Anterior cingulate cortex (tissue), 58 donors: ENCODE measurements at regions not wholly inside any gene's neighbourhood (a gene's known extent, or its start where the extent isn't known, plus 50 kb on each side); places are given as distances from the start of the nearest gene placed in this dataset.
"Not testable (repeated sequence)": the region's sequence is repeated elsewhere in the genome, so short reads cannot be mapped to it uniquely, and the experiment has no call there.

Source experiments
- DNase-seq, 58 donors: peaks; one replicate each; lab custom pipeline; 2025; lab: John Stamatoyannopoulos, UW

- DNase-seq: peak in 1 of 58 donors; percentile 0
Measured at GRCh38 chr14:106094654-106095189, 568.3 kb downstream of the TMEM121 start.

- DNase-seq: no peak
Measured at GRCh38 chr14:106107703-106108102, 581.3 kb downstream of the TMEM121 start.

GRCh38 chr14:106109337-106109736, 583.0 kb downstream of the TMEM121 start:
- no peak for DNase-seq

DNA sequence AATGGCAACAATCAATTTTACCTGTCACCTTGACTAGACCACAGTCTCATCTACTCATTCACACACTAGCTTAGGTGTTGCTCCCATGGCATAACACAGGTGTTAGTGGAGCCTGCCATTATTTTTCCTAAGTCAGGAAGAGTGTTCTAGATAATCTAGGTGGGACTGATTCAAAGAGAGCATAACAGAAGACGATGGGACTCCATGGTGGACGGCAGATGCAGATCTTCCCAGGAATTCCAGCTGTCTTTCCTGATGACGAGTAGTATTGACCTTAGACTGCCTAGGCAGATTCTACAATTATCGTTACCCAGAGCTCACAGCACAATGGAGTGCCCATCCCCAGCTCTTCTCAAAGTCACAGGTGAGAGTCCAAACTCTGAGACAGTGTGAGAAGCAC, 589.0 kb downstream of the TMEM121 start:
- no peak for DNase-seq

DNA sequence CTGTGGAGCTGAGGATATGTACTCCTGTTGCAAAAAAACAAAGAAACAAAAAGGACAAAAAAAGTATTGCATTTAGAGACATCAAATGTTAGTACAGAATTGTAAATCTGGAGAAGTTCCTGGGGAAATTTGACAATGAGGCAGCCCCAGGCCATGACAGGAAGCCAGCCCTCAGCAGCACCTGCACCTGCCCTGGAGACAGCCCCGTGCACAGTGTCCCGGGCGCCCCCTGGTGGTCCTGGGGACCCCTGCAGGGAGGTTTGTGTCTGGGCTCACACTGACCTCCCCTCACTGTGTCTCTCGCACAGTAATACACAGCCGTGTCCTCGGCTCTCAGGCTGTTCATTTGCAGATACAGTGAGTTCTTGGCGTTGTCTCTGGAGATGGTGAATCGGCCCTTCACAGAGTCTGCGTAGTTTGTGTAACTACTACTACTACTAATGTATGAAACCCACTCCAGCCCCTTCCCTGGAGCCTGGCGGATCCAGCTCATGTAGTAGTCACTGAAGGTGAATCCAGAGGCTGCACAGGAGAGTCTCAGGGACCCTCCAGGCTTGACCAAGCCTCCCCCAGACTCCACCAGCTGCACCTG, 590.1 kb downstream of the TMEM121 start:
- DNase-seq: not testable (repeated sequence)

- no peak for DNase-seq
Measured at GRCh38 chr14:106120101-106120500, 593.7 kb downstream of the TMEM121 start.

DNA sequence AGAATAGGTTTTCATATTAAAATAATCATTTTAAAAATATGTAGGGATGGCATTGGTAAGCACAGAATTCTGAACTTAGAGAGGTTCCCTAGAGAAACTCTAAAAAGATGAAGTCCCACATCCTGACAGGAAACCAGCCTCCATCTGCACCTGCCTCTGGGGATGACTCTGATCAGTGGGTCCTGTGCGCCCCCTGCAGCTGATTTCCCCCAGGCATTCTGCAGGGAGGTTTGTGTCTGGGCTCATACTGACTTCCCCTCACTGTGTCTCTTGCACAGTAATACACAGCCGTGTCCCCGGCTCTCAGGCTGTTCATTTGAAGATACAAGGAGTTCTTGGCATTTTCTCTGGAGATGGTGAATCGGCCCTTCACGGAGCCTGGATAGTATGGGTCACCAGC, 602.9 kb downstream of the TMEM121 start:
- no peak for DNase-seq

GRCh38 chr14:106129904-106130661, 603.7 kb downstream of the TMEM121 start:
- not testable (repeated sequence) for DNase-seq

DNA sequence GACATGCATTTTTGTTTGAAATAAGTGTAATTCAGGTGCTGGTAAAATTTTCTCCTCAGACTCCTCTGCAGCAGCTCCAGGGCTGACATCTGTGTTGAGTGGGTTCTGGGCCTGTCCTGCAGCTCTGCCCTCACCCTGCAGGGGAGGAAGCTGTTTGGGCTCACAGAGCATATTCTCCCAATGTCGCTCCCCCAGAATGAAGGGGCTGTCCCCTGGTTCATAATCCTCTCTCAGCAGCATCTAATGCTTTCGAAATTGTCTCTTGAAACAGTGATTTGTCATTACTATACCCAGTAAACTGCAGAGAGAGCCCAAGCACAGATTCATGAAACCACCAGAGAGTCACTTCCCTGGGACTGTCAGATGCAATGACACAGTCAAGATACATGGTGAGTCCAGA, 606.7 kb downstream of the TMEM121 start:
- not testable (repeated sequence) for DNase-seq

DNA sequence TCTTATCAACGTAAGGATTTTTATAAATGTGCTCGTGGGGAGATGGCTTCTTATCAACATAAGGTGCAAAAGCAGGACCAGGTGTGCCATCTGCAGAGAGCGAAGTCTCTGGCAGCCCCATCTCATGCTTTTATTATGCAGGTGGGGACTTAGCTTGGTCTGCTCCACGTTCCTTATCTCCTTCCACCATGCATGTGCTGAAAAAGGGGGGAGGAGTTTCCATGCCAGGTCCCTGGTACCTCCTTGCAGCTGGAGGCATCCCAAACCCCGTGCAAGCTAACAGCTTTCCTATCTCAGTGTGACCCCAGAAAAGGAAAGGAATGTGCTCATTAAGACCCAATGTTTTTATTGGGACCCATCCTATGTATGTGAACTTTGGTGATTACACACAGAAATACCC, 608.5 kb downstream of the TMEM121 start:
- DNase-seq: no peak

DNA sequence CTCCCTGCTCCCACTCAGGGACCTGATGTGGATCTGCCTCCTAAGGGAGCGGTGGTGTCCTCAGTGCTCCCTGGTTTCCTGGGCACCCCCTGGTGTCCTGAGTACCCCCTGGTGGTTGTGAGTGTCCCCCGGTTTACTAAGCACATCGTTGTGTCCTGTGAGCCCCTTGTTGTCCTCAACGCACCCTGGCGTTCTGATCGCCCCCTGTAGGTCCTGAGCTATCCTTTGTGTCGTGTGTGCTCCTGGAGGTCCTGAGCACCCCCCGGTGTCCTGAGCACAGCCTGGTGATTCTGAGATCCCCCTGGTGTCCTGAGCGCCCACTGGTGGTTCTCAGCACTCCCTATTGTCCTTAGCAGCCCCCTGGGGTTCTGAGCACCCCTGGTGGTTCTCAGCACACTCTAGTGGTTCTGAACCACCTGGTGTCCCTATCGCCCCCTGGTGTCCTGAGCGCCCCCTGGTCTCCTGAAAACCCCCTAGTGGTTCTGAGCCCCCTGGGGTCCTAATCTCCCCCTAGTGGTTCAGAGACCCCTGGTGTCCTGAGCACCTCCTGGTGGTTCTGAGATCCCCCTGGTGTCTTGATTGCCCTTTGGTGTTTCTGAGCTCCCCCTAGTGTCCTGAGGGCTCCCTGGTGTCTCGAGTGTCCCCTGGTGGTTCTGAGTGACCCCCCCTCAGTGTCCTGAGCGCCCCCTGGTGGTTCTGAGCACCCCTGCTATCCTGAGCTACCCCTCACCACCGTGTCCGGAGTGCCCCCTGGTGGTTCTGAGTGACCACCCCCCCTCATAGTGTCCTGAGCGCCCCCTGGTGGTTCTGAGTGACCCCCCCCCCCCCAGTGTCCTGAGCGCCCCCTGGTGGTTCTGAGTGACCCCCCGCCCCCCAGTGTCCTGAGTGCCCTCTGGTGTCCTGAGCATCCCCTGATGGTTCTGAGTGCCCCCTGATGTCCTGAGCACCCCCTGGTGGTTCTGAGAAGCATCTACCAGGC, 615.1 kb downstream of the TMEM121 start:
- DNase-seq: no peak

GRCh38 chr14:106145731-106146130, 619.3 kb downstream of the TMEM121 start:
- not testable (repeated sequence) for DNase-seq

- peak in 35 of 58 donors; percentile 0 to 62 (median 18) for DNase-seq
Measured at GRCh38 chr14:106153362-106153955, 627.1 kb downstream of the TMEM121 start.

GRCh38 chr14:106163316-106163715, 636.9 kb downstream of the TMEM121 start:
- no peak for DNase-seq

DNA sequence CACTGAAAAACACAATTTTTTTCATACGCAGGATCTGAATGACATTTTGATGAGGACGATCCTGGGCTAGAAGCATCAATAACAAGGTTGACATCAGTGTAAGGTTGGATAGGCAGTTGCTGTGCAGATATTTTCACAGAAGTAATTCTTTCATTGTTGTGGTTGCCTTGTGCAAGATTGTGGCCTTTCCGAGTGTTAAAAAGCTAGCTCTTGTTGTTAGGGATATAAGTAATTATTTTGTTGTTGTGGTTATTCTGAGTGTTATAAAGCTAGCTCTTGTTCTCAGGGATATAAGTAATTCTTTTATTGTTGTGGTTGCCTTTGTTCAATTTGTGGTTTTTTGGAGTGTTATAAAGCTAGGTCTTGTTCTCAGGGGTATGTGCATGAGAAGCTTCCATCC, 637.4 kb downstream of the TMEM121 start:
- not testable (repeated sequence) for DNase-seq

GRCh38 chr14:106166232-106166631, 639.8 kb downstream of the TMEM121 start:
- no peak for DNase-seq

DNA sequence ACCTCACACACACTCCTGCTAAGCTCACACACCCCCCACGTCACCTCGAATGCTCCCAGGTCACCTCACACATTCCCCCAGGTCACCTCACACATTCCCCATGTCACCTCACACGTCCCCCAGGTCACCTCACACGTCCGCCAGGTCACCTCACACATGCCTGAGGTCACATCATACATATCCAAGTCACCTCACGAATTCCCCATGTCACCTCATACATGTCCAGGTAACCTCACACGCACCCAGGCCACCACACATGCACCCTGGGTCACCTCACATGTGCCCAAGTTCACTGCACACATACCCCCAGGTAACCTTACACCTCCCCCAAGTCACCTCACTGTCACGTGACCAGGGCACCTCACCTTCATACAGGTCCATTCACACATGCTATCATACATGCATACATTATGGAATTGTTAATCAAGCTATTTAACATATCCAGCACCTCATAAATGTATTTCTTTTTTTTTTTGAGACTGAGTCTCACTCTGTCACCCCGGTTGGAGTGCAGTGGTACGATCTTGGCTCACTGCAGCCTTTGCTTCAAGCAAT, 640.3 kb downstream of the TMEM121 start:
- no peak for DNase-seq

DNA sequence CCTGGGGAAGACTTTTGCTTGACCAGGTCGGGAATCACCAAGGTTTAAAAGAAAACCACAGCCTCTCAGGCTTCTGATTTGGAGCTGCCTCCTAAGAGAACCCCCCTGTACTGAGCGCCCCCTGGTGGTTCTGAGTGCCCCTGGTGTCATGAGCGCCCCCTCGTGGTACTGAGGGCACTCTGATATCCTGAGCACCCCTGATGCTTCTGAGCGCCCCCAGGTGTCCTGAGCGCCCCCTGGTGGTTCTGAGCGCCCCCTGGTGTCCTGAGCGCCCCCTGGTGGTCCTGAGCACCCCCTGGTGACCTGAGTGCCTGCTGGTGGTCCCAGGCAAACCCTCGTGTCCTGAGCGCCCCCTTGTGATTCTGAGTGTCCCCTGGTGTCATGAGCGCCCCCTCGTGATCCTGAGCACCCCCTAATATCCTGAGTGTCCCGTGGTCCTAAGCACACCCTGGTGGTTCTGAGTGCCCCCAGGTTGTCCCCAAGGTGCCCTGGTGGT, 643.8 kb downstream of the TMEM121 start:
- not testable (repeated sequence) for DNase-seq

GRCh38 chr14:106174206-106174605, 647.8 kb downstream of the TMEM121 start:
- DNase-seq: no peak
